COLO668 (cell line): ENCODE measurements at regions not wholly inside any gene's neighbourhood (a gene's known extent, or its start where the extent isn't known, plus 50 kb on each side); places are given as distances from the start of the nearest gene placed in this dataset.
A peak's percentile ranks its signal among the peaks of the same experiment; 100 is the strongest.

ENCODE experiments used
- DNase-seq: peaks from one replicate; lab custom pipeline; 2025; ENCODE audit not compliant: unreplicated experiment; lab: John Stamatoyannopoulos, UW

DNA sequence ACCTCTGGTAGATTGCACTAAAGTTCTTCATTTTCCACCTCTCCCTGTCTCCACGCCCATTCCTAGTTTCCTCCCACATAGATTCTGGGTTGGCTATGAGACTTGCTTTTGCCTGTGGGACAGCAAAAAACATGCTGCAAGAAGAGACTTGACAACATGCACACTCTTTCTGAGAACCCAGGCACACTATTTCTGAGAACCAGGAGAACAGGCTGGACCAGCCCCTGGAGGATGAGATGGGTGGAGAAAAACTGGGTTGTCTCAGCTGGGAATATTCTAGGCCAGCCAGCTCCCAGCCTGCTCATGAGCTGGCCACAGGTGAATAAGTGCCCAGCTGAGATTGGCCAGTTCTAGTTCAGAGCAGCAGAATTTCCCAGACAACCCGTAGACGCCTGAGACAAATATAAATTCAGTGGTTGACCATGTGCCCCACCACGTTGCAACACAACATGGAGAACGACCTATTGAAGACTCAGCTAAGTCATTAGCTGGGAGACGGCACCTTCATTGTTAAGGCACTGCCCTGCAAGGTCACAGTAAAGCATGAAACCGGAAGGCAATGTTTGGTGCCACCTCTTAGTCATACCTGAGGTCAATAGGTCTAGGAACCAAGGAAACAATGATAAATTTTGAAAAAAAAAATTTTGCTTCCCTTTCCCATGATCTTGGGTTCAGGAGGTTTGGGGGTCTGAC, 92.7 kb upstream of the AKR1E2 start:
- no peak for DNase-seq

DNA sequence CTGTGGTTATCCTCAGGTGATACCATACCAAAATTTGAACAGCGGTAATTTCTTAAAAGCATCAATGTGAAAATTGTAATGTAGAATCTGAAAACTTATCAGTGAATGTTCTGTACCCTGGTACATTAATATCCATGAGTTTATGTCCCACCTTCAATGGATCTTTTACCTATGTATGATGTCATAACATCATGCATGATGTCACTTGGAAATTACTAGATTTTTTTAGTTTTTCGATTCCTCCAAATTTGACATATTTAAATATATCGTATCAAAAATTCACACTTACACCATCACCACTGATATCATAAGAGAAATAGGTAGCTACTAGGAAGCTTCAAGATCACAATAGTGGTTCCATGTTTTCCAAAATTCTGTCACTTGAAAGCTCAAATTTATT, 95.0 kb upstream of the AKR1E2 start:
- no peak for DNase-seq

DNA sequence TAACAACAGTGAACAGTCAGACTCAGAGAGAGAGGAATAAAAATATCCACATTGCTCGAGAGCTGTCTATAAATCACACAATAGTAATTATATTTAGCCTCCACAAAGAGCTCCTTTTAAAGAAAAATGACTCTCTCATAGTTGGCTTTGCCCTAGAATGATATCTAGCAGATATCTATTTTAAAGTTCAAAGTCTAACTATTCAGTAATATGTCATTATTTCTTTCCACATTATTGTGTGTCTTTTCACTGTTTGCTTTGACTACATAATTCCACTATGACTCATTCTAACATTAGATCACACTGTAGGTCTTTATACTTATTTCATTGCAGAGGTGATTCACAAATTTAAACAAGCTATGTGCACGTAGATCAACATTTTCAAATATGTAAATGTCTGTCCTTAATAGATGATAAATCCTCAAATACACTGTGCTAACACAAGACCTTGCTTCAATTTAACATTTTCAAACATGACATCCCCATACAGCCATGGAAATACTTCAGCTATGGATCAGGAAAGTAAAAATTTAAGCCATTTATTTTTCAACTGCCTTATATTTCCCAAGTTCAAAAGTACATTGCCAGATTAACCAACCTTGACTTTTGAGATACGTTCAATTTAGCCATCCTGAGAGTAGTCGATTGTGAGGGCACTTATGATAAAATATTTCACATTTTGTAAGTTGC, 99.9 kb upstream of the AKR1E2 start:
- no peak for DNase-seq

DNA sequence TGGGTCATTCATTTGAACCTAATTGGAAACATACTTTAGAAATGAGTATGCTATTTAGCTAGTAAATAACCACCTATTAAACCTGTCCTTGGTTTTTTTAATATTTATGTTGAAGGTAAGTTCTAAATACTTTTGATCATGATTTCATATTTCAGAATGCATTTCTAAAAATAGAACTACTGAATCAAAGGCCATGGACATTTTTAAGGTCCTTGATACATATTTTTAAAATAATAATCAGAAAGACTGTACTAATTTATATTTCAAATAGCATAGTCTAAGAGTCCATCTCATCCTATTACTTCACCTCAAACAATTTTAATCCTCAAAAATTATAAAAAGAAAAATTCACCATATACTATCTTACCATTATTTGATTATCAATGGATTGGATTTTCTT, 102.1 kb upstream of the AKR1E2 start:
- no peak for DNase-seq

DNA sequence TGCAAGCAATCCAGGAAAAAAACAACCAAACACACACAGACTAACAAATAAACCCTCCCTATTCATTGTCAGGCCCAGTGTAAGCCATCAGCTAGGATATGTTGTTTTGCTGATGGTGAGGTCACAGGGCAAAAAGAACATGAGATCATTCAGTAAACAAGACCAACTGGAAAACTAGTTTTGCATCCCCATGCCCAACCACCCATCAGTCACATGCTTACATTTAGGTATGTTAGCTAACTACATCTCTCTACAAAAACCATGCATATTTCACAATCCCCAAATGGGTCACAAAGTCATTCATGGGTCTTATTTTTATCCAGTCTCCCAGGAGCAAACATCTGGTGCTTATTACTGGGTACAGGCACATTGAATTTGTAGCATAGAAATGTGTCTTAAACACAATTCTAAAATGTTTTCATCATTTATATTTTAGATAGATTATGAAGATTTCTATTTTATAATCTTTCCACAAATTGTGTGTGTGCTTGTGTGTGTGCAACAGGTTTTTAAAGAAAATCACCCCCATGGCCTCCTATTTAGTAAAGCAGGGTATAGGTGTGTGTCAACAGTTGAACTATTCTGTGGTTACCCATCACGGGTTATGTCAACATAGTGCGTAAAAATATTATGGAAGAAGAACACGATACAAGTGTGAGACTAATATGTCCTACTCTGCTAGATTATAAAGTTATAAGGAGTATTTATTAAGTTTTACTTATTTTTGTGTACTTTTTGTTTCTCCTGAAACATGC, 103.8 kb upstream of the AKR1E2 start:
- DNase-seq: peak; percentile 36

DNA sequence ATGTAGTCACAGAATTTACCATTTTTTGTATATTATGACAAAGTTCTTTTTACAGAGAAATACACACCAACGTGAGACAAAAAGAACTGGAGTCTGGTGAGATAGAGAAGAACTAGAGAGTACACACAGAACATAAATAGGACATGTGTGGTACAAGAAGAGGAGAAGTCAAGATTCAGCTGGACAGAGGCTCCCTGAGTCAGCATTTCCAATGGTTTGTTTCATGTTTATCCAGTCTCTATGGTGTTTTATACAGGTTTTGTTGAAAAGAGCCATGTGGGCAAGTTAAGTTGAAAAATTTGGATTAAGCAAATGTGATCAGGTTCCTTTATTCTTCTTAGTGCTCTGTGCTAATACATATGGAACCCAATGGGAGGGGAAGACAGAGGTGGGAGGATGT, 105.5 kb upstream of the AKR1E2 start:
- DNase-seq: no peak

DNA sequence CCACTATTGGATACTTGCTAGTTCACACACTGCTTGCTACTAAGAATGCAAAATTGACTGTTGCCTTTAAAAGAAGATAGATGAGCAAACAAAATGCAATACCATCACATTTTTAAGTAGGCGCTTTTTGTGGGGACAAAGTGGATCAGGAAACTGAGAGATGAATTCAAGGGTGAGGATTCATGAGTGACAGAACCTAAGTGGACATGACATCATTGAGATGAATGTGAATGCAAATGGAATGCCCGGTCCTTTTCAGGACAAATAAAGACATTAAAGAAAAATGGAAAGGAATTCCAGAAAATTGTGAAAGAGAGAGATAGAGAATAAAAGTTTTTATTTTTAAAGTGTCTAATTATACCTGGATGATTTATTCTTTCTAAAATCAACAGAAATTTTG, 106.3 kb upstream of the AKR1E2 start:
- DNase-seq: no peak

DNA sequence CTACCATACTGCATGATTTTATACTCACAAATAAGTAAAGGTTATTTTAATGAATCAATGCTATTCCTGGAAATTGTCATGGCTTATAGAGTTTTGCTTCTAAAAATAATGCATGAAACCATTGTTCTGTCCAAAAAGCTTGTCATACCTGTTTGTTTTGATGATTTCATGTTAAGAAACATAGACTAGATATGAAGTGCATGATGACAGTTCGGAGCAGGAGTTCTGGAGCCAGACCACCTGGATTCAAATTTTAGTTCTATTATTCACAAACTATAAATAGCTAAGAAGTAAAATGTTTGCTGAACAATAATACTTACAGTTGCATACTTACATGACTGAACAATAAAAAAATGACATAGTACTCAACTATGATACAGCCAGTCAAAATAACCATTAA, 107.0 kb upstream of the AKR1E2 start:
- DNase-seq: no peak

- no peak for DNase-seq
Measured at GRCh38 chr10:4718544-4718943, 107.5 kb upstream of the AKR1E2 start.

- DNase-seq: no peak
Measured at GRCh38 chr10:4717670-4718069, 108.3 kb upstream of the AKR1E2 start.

DNA sequence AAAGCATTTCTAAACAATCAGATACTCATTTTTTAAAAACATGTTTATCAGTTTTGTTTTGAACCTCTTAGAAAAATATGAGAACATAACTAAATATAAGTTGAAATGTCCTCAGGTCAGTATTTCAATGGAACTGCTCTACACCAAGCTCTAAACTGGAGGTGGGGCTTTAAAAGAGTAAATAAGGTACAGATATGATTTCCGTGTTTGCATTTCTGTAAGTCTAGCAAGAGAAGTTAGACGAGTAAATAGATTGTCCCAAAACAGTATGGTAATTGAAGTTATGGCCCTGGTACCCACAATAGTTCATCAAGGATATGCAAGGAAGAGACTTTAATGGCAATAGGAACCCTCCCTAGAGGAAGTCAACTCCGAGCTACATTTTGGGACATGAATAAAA, 115.1 kb upstream of the AKR1E2 start:
- no peak for DNase-seq

DNA sequence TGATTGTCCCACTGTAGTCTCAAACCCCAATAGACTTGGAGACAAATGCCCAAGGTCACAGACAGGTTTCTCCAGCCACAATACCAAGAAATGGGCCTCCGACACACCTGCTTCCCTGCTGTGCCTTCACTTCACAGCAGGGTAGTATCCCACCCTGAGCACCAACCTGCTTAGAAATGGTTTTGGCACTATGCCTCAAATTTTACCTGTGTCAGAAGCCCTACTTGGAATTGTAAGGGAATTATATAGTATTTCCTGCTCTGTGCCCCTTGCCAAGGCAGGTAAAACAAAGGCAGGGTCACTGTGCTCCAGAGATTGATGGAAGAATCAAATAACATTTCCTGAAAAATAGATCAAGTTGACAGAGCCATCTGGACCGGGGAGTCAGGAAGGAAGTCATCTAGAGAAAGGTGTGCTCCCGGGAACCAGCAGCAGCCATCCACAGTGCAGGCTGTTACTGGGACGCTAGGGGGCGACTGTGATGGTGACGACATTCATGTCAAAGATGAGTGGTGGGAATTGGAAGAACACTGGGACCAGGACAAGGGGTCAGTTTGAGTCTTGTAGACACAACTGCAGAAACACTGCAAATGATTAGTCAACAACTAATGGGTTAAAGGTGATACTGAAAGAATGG, 117.8 kb upstream of the AKR1E2 start:
- DNase-seq: peak; percentile 4

- DNase-seq: no peak
Measured at GRCh38 chr10:4707221-4707620, 118.8 kb upstream of the AKR1E2 start.

GRCh38 chr10:4704034-4704545, 121.9 kb upstream of the AKR1E2 start:
- DNase-seq: no peak

DNA sequence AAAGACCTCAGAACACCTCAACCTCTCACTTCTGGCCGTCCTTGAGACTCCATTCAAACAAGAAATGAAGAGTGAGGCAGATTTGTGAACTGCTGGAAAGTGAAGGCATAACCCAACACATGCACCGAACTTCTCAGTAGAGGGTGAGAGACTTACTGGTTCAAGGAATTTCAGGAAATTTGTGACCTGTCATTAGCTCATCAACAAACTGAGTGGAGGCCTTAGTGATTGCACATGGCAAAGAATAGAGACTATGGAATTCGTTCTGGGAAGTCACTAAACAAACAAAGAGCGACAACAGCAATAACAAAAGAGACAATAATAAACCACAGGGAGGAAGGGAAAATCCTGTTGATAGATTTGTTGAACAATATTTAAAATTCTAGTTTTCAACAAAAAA, 125.0 kb upstream of the AKR1E2 start:
- no peak for DNase-seq

DNA sequence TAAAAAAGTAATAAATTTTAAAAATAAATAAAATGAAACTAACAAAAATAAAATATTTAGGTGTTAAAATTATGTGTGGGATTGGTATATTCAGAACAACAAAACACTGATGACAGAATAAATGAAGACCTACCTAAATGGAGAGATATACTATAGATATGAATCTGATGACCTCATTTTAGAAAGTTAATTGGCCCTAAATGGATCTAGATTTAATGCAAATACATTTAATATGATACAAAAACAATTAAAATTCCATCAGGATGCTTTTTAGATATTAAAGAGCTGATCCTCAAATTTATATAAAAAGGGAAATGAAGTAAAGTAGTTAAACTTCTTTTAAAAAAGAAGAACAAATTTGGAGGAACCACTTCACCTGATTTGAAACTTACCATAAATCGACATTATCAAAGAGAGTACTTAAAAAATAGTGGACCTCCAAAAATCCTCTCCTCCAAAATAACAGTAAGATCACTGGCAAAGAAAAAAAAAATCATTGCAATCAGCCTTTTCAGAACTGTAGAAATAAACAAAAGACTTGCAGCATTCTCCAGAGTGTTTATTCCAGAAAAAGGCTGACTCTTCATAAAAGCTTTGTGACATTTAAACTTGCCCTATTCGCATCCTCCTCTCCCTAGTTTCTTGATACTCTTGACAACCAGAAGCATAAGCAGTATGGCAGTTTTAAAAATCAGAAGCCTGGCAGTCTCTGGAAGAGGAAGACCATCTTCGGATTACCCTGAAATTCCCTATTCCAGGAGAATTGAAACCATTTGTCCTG, 125.9 kb upstream of the AKR1E2 start:
- DNase-seq: no peak

DNA sequence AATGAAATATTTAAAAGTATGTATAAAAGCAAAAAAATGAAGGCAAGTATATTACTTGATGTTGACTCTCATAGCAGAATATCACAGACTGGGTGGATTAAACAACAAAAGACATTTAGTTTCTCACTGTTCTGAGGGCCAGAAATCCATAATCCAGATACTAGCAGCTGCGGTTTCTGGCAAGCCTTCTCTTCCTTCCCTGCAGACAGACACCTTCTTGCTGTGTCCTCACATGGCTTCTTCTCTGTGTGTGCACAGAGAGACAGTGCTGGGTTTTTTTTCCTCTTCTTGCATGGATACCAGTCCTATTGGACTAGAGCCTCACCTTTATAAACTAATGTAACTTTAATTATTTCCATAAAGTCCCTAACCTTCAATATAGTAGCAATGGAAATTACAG, 127.9 kb upstream of the AKR1E2 start:
- DNase-seq: no peak

DNA sequence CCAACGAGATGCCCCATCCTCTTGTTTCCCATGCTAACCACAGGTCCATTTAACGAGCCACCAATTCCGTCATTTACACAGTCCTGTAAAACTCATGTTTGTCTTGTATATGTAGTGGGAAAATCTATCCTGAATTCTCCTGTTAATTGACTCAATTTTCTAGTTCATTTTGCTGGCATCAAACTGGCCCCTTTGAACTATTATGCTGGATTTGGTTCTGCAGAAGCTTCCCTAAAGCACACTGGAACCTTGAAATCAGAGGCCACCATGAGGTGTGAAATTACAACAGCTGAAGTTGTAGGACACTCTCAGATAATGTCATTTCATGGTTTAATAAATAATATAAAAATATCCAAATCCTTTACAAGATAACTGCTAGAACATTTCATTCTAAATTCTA, 129.8 kb upstream of the AKR1E2 start:
- DNase-seq: no peak

- DNase-seq: no peak
Measured at GRCh38 chr10:4693967-4694366, 132.0 kb upstream of the AKR1E2 start.

DNA sequence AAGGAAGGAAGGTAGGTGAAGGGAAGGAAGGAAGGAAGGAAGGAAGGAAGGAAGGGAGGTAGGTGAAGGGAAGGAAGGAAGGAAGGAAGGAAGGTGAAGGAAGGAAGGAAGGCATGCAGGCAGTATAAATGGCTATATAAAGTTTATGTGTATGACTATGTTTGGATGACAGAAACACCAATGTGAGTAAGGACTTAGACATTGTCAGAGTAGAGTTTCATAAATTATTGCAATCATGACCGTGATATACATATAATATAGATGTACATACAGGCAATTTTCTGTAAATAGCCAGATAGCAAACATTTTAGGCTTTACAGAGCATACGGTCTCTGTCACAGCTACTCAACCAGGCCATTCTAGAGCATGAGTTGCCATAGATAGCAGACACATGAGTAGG, 133.8 kb upstream of the AKR1E2 start:
- no peak for DNase-seq

DNA sequence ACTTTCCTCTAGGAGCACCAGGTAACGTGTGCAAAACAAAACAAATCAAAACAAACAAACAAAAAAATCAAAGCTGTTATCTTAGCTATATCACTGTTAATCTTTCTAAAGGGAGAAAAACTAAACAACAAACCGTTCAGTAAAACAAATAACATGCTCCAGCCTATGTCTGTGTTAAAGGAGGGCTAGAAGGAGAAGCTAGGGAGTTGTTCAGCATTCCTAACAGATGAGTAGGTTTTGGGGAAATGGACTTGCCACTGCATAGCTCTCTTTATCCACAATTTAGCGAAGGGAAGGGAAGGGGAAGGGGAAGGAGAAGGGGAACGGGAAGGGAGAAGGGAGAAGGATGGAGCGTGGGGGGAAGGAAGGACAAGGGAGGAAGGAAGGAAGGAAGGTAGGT, 134.2 kb upstream of the AKR1E2 start:
- no peak for DNase-seq
